Caki2 (cell line): ENCODE measurements at regions not wholly inside any gene's neighbourhood (a gene's known extent, or its start where the extent isn't known, plus 50 kb on each side); places are given as distances from the start of the nearest gene placed in this dataset.
"Not testable (repeated sequence)": the region's sequence is repeated elsewhere in the genome, so short reads cannot be mapped to it uniquely, and the experiment has no call there.

Experiments used
- DNase-seq: peaks from one replicate; pipeline ENCODE4 v3.0.0-alpha.2; 2015; ENCODE audit warnings: low read depth
- in situ Hi-C: cut with HindIII; loops from 2 replicates; pipeline ENCODE4 v1.10.0; 2016; ENCODE audit warnings: low sequenced_read_pairs, low pct_unique_long_range_greater_than_20kb, mixed read lengths

- no peak for DNase-seq
- in situ Hi-C loops: no loop called here
These were observed 207.0 kb downstream of the TRIML1 start for GRCh38 chr4:188346171-188346809.

GRCh38 chr4:188347339-188347738, 208.1 kb downstream of the TRIML1 start:
- in situ Hi-C loops: no loop called here
- no peak for DNase-seq

DNA sequence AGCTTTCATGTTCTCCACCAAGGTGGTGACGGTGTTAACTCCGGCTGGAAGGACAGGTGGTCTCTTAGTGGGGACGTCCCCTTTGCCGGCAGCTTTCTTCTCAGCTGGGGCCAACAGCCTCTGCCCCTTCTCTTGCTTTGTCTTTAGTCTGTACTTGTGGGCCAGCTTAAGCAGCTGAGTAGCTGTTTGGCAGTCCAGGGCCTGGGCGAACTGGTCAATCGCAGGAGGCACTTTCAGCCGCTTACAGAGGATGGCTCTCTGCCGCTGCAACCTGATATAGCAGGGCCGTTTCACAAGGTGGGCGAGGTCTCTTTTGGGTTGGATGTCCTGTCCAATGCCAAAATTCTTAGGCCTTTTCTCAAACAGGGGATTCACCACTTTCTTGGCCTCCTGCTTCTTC, 210.3 kb downstream of the TRIML1 start:
- in situ Hi-C loops, DNase-seq: not testable (repeated sequence)

- in situ Hi-C loops: no loop called here
- no peak for DNase-seq
These were observed 224.0 kb downstream of the TRIML1 start for GRCh38 chr4:188363196-188363595.

DNA sequence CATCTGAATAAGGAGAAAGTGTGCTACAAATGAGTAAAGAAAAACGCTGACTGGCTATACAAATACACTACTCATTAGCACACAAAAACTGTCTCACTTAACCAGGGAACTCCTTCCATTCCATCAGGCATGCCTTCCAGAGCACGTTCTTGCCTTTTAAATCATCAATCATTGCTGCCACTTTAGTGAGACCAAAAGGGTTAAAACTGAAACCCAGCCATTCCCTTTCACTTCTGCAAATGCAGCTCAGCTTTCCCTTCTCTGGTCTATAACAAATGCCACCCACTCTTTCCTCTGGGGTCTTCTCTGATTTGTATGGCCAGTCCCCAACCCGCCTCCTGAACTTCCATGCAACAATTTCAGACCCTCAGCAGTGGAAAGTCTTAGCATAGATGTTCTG, 231.5 kb downstream of the TRIML1 start:
- no peak for DNase-seq
- in situ Hi-C loops: no loop called here

GRCh38 chr4:188372058-188372457, 232.8 kb downstream of the TRIML1 start:
- DNase-seq: no peak
- in situ Hi-C loops: no loop called here

GRCh38 chr4:188372829-188373228, 233.6 kb downstream of the TRIML1 start:
- no peak for DNase-seq
- in situ Hi-C loops: no loop called here

DNA sequence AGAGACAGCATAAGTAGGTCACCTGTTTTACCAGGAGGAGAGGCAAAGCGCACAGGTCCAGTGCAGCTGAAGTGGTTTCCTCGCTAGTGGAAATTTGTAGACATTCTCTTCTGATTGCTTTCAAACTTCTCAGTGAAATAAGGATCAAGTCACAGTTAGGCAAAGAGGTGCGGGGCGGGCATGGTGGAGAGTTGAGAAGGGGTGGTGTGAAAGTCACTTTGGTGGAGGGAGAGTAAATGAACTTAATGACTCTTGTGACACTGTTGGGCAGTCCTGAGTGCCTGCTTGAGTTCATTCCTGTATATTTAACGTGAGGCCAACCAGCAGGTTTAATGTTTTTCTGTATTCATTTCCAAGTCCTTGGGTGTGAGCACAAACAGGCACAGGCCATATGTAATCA, 235.6 kb downstream of the TRIML1 start:
- in situ Hi-C loops: no loop called here
- no peak for DNase-seq

GRCh38 chr4:188377816-188378215, 238.6 kb downstream of the TRIML1 start:
- DNase-seq: no peak
- in situ Hi-C loops: no loop called here

- in situ Hi-C loops: no loop called here
These were observed 243.9 kb downstream of the TRIML1 start for GRCh38 chr4:188383180-188383579.

GRCh38 chr4:188387179-188387791, 248.0 kb downstream of the TRIML1 start:
- in situ Hi-C loops: no loop called here
- peak; percentile 31 for DNase-seq

More at GRCh38 chr4:188383180-188383579, 243.9 kb downstream of the TRIML1 start:
- no peak for DNase-seq

GRCh38 chr4:188391349-188391748, 252.1 kb downstream of the TRIML1 start:
- in situ Hi-C loops, DNase-seq: not testable (repeated sequence)

GRCh38 chr4:188396037-188396436, 256.8 kb downstream of the TRIML1 start:
- DNase-seq: no peak
- in situ Hi-C loops: no loop called here

- in situ Hi-C loops: no loop called here
- no peak for DNase-seq
These were observed 260.6 kb downstream of the TRIML1 start for GRCh38 chr4:188399834-188400233.

DNA sequence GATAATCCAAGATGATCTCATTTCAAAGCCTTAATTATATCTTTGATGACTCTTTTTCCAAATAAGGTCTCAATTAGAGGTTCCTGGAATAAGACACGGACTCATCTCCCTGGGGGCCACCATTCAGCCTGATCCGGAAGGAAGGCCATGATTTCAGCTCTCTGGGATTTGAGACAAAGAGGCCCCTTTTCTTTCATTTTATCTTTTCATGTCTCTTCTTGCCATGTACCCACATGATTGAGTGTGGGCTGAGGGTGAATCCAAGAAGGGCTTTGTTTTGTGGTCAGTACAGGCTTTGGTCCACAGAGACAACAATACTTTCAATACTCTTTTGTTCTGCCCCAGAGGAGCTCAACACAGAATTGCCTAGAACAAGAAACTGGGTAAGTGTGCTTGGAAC, 261.2 kb downstream of the TRIML1 start:
- no peak for DNase-seq

GRCh38 chr4:188403272-188403671, 264.0 kb downstream of the TRIML1 start:
- DNase-seq: no peak
- in situ Hi-C loops: no loop called here

More for the DNA sequence above, 261.2 kb downstream of the TRIML1 start:
- in situ Hi-C loops: no loop called here

- in situ Hi-C loops, DNase-seq: not testable (repeated sequence)
These were observed 266.0 kb downstream of the TRIML1 start for GRCh38 chr4:188405071-188405835.

GRCh38 chr4:188408244-188409030, 269.2 kb downstream of the TRIML1 start:
- in situ Hi-C loops: no loop called here
- no peak for DNase-seq

GRCh38 chr4:188409851-188410250, 270.6 kb downstream of the TRIML1 start:
- DNase-seq: no peak
- in situ Hi-C loops: no loop called here
